HEK293T (cell line): ENCODE measurements at regions not wholly inside any gene's neighbourhood (a gene's known extent, or its start where the extent isn't known, plus 50 kb on each side); places are given as distances from the start of the nearest gene placed in this dataset.

ENCODE experiments used
- CTCF ChIA-PET: fragments of 350-600 bp; formaldehyde crosslinking; extraction: SDS; loops from one replicate; lab custom pipeline; 2021; ENCODE audit warnings: antibody characterized with exemption, inconsistent platforms; lab: Yijun Ruan, JAX
- POLR2A ChIA-PET: fragments of 350-600 bp; formaldehyde crosslinking; extraction: SDS; loops from one replicate; lab custom pipeline; 2020; ENCODE audit warnings: antibody characterized with exemption, inconsistent platforms; lab: Yijun Ruan, JAX
- DNase-seq: peaks from one replicate; pipeline ENCODE4 v3.0.0; 2012; ENCODE audit warnings: mixed read lengths; ENCODE audit errors: extremely low spot score
- ARNT ChIP-seq: fragments of 450-650 bp; IDR thresholded peaks from 2 replicates; pipeline ENCODE4 v1.6.1; 2017; ENCODE audit warnings: mild to moderate bottlenecking
- BHLHE40 ChIP-seq: fragments of 450-650 bp; IDR thresholded peaks from 2 replicates; pipeline ENCODE4 v1.6.1; 2016; ENCODE audit warnings: mild to moderate bottlenecking, moderate library complexity, borderline replicate concordance
- CTBP1 ChIP-seq: fragments of 450-650 bp; IDR thresholded peaks from 2 replicates; pipeline ENCODE4 v1.6.1; 2016; ENCODE audit warnings: borderline replicate concordance
- ELF4 ChIP-seq: fragments of 450-650 bp; IDR thresholded peaks from 2 replicates; pipeline ENCODE4 v1.6.1; 2017; ENCODE audit warnings: antibody characterized with exemption
- FOXA1 ChIP-seq: fragments of 450-650 bp; IDR thresholded peaks from 2 replicates; pipeline ENCODE4 v1.6.1; 2016; ENCODE audit warnings: mild to moderate bottlenecking
- FOXK2 ChIP-seq: fragments of 450-650 bp; IDR thresholded peaks from 2 replicates; pipeline ENCODE4 v1.6.1; 2016; ENCODE audit warnings: mild to moderate bottlenecking
- FOXM1 ChIP-seq: fragments of 450-650 bp; IDR thresholded peaks from 2 replicates; pipeline ENCODE4 v1.6.1; 2017; ENCODE audit warnings: mild to moderate bottlenecking, borderline replicate concordance
- HDGF ChIP-seq: fragments of 450-650 bp; IDR thresholded peaks from 2 replicates; pipeline ENCODE4 v1.6.1; 2017; ENCODE audit warnings: antibody characterized with exemption, borderline replicate concordance
- L3MBTL2 ChIP-seq: fragments of 450-650 bp; conservative IDR thresholded peaks from 2 replicates; pipeline ENCODE4 v1.6.1; 2016; ENCODE audit warnings: mild to moderate bottlenecking
- LEF1 ChIP-seq: fragments of 450-650 bp; IDR thresholded peaks from 2 replicates; pipeline ENCODE4 v1.6.1; 2017; ENCODE audit warnings: mild to moderate bottlenecking, borderline replicate concordance
- NFRKB ChIP-seq: fragments of 450-650 bp; IDR thresholded peaks from 2 replicates; pipeline ENCODE4 v1.6.1; 2016; ENCODE audit warnings: mild to moderate bottlenecking, moderate library complexity
- SP1 ChIP-seq: fragments of 450-650 bp; IDR thresholded peaks from 2 replicates; pipeline ENCODE4 v1.6.1; 2017
- SUZ12 ChIP-seq: fragments of 450-650 bp; IDR thresholded peaks from 2 replicates; pipeline ENCODE4 v1.6.1; 2016; ENCODE audit warnings: mild to moderate bottlenecking
- TARDBP ChIP-seq: fragments of 450-650 bp; IDR thresholded peaks from 2 replicates; pipeline ENCODE4 v1.6.1; 2016
- ZNF384 ChIP-seq: fragments of 450-650 bp; IDR thresholded peaks from 2 replicates; pipeline ENCODE4 v1.6.1; 2016
- TF ChIP-seq, protein P1 (sequence below): fragments of 450-650 bp; IDR thresholded peaks from 2 replicates; pipeline ENCODE4 v1.6.1; 2016

DNA sequence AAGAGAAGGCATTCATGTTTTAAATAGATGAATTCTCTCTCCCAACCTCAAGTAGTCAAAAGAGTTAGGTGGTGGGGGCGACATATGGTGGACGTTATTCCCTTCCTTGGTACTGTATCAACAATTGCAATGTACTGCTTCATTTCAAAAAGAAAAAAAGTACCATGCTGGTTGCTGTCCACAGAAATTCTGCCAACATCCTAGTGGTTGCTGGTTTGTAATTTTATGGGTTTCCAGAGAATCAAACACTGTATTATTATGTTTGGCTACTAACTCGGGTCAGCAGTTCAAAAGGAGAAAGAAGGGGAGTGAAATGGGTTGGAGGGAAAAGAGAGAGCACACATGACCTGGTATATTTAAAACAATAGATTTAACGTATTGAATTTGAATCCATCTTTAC lies 61.1 kb upstream of the KCNJ16 start:
- no peak for TF ChIP-seq BHLHE40
- no peak for TF ChIP-seq NFRKB
- no peak for TF ChIP-seq LEF1
- no peak for TF ChIP-seq CTBP1
- TF ChIP-seq ARNT = no peak
- TF ChIP-seq FOXA1 = no peak
- TF ChIP-seq, protein P1, sequence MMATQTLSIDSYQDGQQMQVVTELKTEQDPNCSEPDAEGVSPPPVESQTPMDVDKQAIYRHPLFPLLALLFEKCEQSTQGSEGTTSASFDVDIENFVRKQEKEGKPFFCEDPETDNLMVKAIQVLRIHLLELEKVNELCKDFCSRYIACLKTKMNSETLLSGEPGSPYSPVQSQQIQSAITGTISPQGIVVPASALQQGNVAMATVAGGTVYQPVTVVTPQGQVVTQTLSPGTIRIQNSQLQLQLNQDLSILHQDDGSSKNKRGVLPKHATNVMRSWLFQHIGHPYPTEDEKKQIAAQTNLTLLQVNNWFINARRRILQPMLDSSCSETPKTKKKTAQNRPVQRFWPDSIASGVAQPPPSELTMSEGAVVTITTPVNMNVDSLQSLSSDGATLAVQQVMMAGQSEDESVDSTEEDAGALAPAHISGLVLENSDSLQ = no peak
- TF ChIP-seq SUZ12 = no peak
- no peak for DNase-seq
- ChIA-PET CTCF (no interaction called here), POLR2A (no interaction called here)

DNA sequence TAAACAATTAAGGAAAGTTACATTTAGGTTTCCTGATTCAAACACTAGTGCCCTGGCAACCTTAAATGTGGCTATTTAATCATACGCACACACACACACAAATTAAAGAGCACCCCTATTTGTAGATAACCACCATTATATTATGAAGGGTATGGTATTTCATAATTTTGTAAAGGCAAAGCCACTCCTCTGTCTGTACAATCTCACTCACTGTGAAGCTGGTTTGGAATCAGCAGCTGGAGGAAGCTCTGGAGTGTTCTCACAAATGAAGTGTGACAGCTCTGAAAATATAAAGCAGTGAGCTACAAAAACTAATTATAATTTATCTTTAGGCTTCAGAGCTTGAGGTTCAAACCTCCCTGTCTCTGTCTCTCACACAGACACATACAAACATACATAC lies 57.9 kb upstream of the KCNJ16 start:
- ChIA-PET POLR2A (no interaction called here), CTCF (no interaction called here)
- DNase-seq = no peak
- TF ChIP-seq BHLHE40 = no peak
- no peak for TF ChIP-seq HDGF
- no peak for TF ChIP-seq NFRKB
- TF ChIP-seq ELF4 = no peak
- no peak for TF ChIP-seq ZNF384
- TF ChIP-seq SUZ12 = no peak
- TF ChIP-seq FOXA1 = no peak
- no peak for TF ChIP-seq L3MBTL2
- TF ChIP-seq LEF1 = no peak
- no peak for TF ChIP-seq SP1
- TF ChIP-seq ARNT = no peak
- no peak for TF ChIP-seq FOXM1
- no peak for TF ChIP-seq FOXK2
- no peak for TF ChIP-seq TARDBP
- TF ChIP-seq, protein P1 = no peak
- no peak for TF ChIP-seq CTBP1

DNA sequence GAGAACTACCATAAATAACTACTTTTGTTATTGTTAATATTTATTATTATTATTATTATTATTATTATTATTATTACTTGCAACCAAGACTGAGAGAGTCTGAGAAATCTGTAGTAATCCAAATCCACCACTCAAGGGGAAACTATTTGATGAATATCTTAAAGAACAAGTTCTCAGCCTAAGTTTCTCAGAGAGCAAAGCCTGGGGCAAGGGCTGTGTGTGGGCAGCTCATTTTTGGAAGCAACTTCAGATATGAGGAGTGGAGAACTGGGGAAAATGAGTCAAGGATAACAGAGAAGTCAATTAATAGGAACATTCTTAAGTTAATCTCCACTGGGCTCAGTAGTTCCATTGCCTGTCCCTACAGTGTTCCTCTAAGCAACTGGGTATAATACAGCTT lies 57.1 kb upstream of the KCNJ16 start:
- ChIA-PET POLR2A (no interaction called here), CTCF (no interaction called here)
- no peak for DNase-seq
- TF ChIP-seq SP1 (no peak), TARDBP (no peak), L3MBTL2 (no peak), CTBP1 (no peak), BHLHE40 (no peak), NFRKB (no peak), ELF4 (no peak), FOXK2 (no peak), ZNF384 (no peak), HDGF (no peak), ARNT (no peak)

DNA sequence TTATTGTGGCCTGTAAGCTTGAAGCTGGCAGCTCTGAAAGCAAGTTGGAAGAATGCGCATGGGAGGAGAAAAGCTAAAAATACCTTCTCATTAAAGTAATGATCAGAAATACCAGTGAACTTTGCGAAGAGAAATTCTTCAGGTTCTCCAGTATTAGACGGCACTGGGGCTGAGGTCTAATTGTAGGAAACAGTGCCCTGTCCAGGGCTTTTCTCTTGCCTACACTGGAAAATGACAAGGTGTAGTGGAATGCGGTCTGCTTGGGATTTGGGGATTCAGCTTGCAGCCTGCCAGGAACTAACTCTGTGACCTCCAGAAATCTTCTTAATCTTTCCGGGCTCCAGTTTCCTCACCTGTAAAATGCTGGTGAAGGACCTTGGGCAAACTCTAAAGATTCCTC lies 53.3 kb upstream of the KCNJ16 start:
- CTCF ChIA-PET = interaction anchor here (0.6 kb wide), 1 partner anchor 72 kb away, joined by 5 read pairs; no protein-coding TSS in a partner anchor
- POLR2A ChIA-PET = no interaction called here
- TF ChIP-seq SUZ12 = no peak
- DNase-seq = no peak

DNA sequence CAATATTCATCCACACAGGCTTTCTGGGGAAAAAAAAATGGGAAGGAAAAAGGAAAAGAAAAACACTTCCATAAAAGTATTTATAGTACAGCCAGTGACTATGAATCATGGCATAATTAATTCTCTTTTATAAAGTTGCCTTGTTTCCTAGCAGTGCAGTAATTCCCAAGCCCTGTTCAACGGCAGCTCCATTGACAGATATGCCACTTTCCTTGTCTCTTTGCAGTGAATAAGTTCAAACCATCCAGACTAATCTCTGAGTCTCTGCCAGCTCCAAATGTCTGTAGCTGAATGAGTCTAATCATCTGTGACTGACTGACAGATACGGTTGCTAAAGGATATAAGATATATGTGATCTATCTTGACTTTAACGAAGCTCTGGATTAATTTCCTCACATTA lies 52.9 kb upstream of the KCNJ16 start:
- POLR2A ChIA-PET = no interaction called here
- DNase-seq = no peak
- TF ChIP-seq SP1 = no peak
- no peak for TF ChIP-seq FOXK2
- TF ChIP-seq FOXM1 = no peak
- TF ChIP-seq BHLHE40 = no peak
- TF ChIP-seq NFRKB = no peak
- TF ChIP-seq, protein P1 = no peak
- no peak for TF ChIP-seq L3MBTL2
- no peak for TF ChIP-seq ELF4
- TF ChIP-seq LEF1 = no peak
- TF ChIP-seq TARDBP = no peak
- TF ChIP-seq SUZ12 = no peak
- TF ChIP-seq CTBP1 = no peak
- no peak for TF ChIP-seq ARNT
- TF ChIP-seq FOXA1 = no peak
- TF ChIP-seq ZNF384 = no peak
- CTCF ChIA-PET = interaction anchor here (0.6 kb wide), 1 partner anchor 72 kb away, joined by 5 read pairs; no protein-coding TSS in a partner anchor

DNA sequence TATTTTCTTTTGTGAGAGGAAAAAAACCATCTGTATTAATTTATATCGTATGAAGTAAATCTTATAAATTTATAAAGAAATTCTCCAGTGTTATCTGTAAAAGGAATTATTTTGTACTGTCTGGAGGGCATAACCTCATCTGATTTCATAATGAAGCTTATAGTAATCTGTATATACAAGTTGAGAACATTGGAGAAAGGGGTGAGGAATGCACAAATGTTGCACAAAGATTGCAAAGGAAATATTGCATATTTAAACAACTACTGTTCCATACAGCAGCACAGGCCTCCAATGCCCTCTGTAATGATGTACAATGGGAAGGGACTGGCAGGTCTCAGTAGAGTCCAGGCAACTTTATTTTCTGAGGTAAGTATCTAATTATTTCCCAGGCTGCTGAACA lies 50.8 kb upstream of the KCNJ16 start:
- no peak for TF ChIP-seq TARDBP
- TF ChIP-seq CTBP1 = no peak
- TF ChIP-seq HDGF = no peak
- no peak for TF ChIP-seq ELF4
- TF ChIP-seq LEF1 = no peak
- no peak for TF ChIP-seq FOXM1
- TF ChIP-seq SUZ12 = no peak
- no peak for TF ChIP-seq FOXA1
- TF ChIP-seq SP1 = no peak
- no peak for TF ChIP-seq BHLHE40
- no peak for TF ChIP-seq FOXK2
- no peak for TF ChIP-seq ARNT
- TF ChIP-seq, protein P1 = no peak
- no peak for TF ChIP-seq L3MBTL2
- no peak for TF ChIP-seq ZNF384
- TF ChIP-seq NFRKB = no peak
- ChIA-PET CTCF (no interaction called here), POLR2A (no interaction called here)
- no peak for DNase-seq
